HG03280 (cell line): ENCODE measurements at regions not wholly inside any gene's neighbourhood (a gene's known extent, or its start where the extent isn't known, plus 50 kb on each side); places are given as distances from the start of the nearest gene placed in this dataset.

ENCODE experiments used
- ATAC-seq: cut with Tn5 transposase; IDR thresholded peaks from one replicate; pipeline ENCODE4 v1.9.1; 2021; ENCODE audit warnings: mild to moderate bottlenecking, moderate library complexity; ENCODE audit not compliant: unreplicated experiment

DNA sequence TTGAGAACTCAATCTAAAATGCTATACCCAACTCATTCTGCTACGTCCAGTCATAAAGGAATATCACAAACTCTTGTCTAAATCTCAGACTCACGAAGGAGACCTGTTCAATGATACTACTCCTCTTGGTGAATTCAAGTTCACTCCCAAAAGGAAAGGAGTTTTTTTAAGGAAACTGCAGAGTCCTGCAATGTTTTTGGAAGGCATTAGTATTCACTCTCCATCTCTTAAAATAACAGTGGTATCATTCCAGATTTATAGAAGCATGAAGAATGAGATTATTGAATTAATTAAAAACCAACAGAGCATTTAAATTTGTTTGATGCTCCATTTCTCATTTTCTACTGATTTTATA is 73.4 kb downstream of the FOXD1 start:
- ATAC-seq, result no peak

DNA sequence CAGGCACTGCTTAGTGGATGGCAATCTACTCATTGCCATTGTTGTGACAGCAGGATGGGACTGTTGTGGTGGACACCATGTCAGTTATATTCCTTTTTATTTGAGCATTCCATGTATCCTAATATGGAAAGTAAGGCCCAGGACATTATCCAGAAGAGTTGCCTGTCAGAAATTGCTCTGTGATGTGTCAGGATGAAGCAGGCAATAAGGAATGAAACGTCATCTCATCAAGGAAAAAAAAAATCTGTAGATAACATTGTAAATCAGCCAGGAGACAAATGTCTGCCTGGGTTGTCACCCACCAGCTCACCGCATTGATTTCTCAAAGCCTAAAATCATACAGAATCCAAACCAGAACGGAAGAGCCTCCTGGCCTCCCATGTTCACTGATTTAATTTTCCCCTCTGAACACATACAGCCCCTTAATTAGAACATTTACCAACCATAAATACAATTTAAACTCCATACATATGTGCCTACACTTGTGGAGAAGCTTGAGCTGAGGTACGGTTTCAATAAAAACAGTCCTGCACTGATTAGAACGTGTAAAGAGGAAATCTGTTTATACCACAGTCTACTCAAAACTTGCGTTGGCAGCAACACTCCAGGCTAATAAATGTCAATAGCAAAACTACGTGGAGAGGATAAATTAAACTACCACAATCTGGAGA is 73.9 kb downstream of the FOXD1 start:
- no peak for ATAC-seq

DNA sequence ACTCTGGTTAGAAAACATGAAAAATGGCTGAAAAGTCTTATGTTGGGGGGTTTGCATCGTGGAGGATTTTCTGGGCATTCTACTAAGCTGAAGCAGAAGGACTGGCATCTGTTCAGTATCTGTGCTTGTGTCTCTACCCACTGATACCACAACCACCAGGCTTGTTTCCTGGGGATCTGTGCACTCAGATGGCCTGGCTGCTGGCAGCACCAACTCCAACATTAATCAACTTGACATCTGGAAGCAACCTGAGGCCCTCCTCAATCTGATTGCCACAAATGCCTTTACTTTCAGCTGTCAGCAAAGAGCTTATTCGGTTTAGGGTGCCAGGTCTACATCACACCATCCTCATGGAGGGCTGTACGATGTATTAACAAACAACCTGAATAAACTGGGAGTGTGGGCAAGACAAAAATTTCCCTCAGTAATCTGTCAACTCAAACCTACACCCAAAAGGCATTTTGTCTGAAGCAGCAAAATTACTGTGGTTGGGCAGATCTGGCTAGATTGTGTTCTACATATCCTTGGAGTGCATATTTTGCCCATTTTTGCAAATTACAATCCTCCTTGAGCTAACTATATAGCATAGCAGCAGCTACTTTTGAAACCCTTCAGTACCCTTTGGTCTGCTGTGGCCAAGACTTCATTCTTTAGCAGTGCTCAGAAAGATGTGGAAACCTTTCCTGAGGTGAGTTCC is 74.6 kb downstream of the FOXD1 start:
- ATAC-seq, result no peak

DNA sequence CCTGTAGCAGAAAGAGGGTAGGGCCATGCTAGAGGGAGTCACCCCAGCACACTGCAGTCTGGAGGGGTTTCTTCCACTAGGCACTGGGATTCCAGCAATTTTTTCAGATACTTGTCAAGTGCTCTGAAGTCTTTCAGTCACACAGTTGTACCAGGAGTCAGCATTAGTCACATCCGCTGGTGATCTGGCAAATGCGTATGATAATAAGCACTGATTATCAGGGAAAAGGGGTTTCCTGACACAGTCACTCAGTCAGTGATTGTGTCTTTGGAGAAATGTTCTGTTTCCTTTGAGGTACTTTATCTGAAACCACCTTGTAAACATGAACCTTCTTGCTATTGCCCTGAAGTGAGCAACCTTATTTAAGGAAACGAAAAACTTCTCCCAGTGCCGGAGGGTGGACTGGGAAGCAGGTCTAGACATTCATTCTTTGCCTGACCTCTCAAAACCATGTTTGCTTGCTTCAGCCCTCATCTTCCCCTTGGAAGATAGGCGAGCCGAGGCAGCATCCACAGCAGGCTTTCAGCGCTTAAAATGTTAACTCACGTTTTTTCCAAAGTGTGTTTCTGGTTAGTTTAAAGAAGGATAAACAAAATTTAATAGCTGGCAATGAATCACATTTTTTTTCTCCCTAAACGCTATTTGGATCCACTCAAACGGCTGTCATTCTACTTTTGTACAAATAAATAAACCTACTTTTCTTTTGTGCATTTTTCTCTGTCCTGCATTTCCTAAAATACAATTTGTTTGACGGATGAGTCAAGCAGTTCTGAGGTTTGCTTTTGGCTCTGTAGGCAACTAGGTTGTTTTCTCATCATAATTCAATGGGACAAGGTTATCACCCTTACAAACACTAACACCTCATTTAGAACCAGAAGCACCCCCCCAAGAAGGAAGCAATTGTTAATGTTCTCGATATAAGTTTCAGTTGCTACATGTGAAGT is 77.7 kb downstream of the FOXD1 start:
- ATAC-seq, result no peak

DNA sequence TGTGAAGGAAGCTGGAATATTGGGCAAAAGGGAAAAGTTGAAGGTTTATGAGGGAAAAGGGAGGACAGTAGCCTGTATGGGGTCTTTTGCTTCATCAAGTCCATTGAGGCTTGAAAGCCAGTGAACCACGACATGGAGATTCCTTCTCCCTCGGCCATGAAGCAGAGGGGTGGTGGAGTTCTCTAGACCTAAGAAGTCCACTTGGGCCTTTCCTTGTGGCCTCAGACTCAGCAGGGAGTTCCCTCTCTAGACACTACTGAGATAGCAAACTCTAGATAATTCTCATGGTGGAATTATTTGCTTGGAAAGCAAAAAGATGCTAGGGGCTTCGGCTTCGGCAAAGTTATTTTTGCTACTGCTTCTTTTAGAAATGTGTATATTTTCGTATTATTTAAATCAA is 78.5 kb downstream of the FOXD1 start:
- ATAC-seq, result no peak

DNA sequence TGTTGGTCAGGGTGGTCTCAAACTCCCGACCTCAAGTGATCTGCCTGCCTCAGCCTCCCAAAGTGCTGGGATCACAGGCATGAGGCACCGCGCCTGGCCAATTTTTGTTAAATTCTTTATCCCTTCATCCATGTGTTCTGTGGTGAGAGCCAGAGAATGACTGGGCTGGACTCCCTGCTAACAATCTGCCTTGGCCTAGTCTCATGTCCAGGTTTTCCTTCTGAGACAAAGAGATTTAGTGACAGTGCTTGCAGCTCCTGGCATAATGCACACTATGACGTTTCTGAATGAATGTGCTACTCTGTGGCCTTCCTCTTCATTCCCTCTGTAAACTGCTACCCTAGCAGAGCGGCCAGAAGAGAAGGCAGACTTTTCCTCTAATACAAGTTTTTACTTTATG is 79.3 kb downstream of the FOXD1 start:
- ATAC-seq, result no peak

DNA sequence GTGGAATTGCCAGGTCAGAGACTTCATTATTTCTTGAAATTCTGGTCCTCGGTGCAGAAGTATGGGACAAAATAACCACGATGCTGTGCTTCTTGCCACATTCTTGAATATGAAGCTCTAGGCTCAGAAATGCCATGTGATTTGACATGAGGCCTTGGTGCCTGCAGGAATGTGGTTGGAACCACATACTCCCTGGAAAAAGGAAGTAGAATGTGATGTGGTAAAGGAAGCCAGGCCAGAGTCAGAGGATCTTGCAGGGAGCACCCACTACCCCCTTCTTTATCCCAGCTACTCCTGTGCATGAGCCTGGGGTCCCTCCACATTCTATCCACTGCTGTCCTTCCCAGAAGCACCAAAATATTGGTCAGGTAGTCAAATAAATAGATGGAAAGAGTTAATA is 80.9 kb downstream of the FOXD1 start:
- no peak for ATAC-seq

DNA sequence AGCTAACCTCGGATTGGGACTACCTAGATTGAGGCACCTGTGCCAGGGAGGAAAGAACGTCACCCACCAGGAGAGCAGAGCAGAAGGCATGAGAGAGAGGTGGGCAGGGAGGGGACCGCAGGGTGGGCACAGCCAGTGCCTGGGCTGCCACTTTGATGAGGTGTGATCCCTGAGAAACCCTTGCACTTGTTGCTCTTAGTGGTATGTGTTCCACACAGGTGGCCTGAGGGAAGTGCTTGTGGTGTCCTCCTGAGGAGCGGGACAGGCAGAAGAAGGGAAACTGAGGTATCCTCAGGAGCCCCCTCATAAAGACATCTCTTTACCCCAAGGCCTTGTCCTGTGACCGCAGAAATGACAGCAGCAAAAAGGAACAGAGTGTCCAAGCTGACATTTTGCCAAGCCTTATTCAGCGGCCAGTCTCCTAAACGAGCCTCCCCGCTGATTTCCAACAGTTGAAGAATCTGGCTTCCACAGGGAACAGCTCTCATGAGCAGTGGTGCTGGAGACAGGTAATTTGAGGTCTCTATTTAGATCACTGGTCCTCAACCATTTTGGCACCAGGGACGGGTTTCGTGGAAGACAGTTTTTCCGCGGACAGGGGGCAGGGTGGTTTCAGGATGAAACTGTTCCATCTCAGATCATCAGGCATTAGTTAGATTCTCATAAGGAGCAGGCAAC is 82.4 kb downstream of the FOXD1 start:
- ATAC-seq, result no peak

DNA sequence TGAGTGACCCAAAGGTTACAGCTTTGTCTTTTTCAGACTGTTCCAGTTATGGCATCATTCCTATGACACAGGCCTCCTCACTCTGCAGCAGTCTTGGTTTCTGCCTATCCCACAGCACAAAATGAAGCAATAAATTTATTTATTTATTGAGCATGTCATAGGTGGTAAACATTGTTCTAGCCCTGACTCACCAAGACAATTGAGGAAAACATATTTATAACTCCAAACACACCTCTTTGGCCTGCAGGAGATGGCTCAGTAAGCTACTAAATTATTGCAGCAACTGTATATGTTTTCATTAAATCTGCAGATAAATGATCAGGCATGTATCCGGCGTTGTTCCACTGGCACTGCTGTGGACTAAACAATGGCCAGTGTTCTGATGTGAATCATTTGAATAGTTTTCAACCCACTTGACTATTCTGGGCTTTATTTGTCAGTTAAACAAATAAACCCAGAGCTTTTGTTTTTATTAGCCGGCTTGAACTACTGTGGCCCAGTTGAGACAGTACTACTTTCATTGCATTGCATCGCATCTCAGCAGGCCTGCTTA is 83.2 kb downstream of the FOXD1 start:
- no peak for ATAC-seq

DNA sequence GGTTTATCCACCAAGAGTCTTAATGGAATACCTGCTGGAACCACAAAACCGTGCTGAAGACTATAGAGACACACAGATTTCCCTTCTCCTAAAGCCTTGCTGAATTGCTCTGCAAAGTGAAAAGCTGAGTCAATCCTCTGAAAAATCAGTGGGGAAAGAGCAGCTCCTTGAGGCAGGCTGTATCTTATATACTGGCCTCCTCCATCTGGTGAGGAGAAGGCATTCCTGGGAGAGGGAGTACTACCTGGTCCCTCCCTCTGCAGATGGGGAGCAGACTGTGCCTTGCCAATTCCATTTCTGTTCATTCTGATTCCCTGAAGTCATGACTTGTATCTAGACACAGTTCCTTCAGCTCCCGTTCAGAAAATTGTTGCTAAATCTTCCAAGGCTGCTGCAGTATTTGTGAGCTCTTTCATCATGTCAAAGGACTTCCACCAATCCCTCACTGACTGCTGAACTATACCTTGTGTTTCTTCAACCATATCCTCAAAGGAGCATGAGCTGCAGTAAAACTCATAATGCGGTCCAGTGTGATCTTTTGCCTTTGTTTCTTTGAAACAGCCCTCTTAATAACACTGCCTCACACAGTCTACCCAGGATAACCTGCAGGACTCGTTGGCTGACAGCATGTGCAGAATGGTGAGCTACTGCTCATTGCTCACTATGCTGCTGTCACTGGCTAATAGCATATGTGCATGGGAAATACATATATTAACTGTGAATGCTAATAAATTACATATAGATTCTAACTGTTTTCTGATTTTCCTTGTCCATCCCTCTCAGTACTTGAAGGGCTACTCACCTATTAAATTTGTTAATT is 84.5 kb downstream of the FOXD1 start:
- ATAC-seq, result no peak

DNA sequence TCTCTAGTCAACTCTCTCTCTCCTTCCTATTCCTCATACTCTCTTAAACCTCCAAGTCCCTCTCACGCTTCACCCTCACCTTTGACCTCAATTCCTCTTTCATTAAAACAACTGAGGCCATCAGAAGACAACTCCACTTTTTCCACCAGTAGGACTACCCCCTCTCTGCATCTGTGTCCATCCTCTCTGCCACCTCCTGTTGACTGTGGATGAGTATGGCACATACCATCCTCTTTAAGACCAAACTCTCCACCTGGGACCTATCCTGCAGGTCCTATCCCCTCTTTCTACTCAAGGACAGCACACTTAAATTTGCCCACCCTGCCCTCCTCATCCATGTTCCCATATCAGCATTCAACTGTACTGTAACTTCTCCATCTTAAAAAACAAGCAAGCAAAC is 89.2 kb downstream of the FOXD1 start:
- no peak for ATAC-seq

DNA sequence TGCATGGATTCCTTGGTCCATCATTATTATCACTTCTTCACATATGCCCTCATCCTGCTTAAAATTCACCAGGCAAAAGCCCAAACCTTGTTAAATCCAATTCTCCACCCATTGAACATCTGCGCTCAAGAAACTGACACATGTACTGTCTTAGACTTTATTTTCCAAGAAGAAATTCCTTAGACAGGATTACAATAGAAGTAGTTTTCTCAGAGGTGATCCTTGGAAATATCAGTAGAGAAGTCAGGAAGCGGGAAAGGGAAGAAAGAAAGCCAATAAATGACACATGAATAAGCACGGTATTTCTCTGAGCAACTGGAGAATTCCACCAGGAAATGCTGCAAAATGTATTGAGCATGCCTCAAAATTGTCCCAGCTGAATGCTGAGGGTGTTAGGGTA is 90.2 kb downstream of the FOXD1 start:
- ATAC-seq, result no peak

DNA sequence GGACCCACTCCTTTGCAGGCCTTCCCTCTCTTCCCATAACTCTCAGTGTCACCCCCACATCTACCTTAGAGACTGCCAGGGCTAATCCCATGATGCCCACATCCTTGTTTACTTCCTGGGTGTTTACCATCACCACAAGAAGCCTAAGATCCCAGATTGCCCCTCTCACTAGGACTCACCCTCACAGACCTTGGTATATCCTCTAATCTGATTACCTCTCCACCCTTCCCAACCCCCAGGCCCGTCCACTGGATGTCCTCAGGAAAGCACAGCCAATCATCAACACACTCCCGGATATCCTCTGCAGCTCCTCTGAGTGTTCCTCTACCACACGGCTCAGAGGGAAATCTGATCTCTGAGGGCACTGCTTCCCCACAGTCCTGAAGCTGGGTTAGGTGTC is 91.0 kb downstream of the FOXD1 start:
- no peak for ATAC-seq

DNA sequence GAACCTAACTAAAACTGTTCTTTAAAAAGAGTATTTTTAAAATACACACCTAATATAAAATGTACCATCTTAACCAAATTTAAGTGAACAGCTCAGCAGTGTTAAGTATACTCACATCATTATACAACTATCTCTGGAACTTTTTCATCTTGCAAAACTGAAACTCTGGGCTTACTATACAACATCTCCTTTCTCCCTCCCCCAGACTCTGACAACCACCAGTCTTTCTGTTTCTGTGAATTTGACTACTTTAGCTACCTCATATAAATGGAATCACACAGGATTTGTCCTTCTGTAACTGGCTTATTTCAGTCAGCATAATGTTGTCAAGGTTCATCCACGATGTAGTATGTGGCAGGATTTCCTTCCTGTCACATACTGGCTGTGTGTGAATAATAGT is 93.5 kb downstream of the FOXD1 start:
- no peak for ATAC-seq

DNA sequence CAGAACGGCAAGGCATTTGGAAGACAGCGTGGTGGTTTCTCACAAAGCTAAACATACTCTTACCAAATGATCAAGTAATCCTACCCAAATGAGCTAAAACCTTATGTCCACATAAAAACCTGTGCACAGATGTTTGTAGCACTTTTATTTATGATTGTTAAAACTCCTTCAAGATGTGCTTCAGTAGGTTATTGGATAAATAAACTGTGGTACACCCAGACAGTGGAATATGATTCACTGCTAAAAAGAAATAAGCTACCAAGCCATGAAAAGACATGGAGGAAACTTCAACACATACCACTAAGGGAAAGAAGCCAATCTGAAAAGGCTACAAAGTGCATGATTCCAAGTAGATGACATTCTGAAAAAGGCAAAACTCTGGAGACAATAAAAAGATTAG is 94.2 kb downstream of the FOXD1 start:
- no peak for ATAC-seq

DNA sequence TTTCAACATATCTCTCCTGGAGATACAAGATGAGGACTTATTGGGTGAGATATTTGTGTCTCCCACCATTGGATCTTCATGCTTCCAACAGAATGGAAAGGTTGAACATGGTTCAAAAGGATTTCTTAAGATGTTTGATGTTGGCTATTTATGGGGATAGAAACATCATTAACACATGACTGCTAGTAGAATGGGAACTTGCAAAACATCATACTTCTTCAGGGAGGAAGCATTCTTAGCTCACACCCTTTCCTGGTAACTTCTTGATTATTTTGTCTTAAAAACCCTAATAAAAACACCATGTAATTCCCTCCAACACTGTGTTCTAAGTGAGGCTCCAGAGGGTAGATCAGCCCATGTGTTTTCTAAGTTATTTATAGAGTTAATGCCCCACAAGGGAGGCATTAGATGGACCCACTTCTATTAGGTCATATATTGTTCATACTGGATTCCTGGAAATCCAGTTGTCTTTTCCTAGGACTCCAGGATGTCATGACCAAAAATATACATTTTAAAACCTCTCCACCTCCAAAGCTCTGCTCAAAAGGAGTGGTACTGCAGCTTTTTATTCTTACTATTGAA is 95.8 kb downstream of the FOXD1 start:
- ATAC-seq, result no peak

DNA sequence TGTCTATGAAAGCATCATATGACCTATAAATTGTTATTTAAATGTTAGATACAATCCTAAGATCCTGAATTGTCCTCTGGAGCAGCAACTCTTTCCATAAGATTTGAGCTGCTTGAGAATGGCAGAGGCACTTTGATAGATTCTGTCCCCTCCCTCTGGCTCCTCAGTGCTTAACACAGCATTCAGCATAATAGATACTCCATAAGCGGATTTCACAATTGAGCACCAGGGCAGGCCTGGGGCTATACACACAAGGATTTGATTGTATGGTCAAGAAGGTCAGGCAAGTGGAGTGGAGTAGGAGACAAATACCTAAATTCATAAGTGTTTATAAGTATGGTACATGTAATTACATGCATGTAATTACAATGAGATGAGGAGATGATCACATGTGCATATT is 96.3 kb downstream of the FOXD1 start:
- no peak for ATAC-seq

DNA sequence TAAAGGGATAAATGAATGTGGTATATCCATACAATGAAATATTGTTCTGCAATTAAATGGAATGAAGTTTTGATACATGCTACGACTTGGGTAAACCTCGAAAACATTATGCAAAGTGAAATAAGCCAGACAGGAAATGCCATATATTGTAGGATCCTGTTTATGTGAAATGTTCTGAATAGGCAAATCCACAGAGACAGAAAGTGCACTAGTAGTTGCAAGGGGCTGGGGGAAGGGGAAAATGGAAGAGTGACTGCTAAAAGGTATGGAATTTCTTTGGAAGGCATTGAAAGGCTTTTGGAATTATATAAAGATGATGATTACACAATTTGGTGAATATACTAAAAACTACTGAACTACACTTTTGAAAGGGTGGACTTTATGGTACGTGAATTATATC is 97.0 kb downstream of the FOXD1 start:
- ATAC-seq, result no peak

DNA sequence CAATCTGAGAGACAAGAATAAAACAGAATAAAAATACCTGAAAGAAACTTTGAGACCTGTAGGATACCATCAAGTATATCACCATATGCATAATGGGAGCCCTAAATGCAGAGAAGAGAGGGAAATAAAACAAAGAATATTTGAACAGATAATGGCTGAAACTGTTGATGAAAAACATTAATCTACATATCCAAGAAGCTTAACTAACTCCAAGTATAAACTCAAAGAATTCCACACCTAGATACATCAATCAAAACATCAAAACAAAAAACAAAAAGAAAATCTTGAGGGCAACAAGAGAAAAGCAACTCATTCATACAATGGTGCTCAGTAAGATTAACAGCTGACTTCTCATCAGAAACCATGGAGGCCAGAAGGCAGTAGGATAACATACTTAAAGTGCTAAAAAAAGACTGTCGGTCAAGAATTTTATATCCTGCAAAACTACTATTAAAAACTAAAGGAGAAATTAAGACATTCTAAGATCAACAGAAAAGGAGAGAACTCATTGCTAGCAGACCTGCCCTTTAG is 101.6 kb downstream of the FOXD1 start:
- no peak for ATAC-seq

DNA sequence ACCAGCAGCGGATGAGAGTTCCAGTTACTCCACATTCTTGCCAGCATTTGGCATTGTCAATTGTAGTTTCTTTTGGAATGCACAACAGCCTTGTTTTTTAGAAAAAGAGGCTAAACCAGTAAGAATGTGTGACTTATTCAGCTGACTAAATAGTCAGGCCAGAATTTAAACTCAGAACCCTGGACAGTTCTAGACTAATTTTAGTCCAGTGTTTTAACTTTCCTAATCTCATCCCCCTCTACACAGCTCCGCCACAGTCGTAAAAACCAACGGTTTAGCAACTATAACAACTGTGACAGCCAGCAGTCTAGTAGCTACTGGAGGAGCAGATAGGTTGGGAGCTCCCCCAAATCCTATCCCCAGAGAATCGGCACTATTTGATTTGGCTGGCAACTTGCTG is 103.7 kb downstream of the FOXD1 start:
- no peak for ATAC-seq
